GM18498 (cell line): ENCODE measurements at regions not wholly inside any gene's neighbourhood (a gene's known extent, or its start where the extent isn't known, plus 50 kb on each side); places are given as distances from the start of the nearest gene placed in this dataset.
"Not testable (repeated sequence)": the region's sequence is repeated elsewhere in the genome, so short reads cannot be mapped to it uniquely, and the experiment has no call there.

Experiments
- ATAC-seq: cut with Tn5 transposase; IDR thresholded peaks from one replicate; pipeline ENCODE4 v1.9.1; 2021; ENCODE audit warnings: mild to moderate bottlenecking, moderate library complexity; ENCODE audit not compliant: unreplicated experiment

- ATAC-seq = no peak
These were observed 112.6 kb upstream of the MAPK10 start for GRCh38 chr4:86472377-86473019.

GRCh38 chr4:86478151-86478550, 116.0 kb upstream of the PTPN13 start:
- ATAC-seq = not testable (repeated sequence)

GRCh38 chr4:86481440-86481839, 112.7 kb upstream of the PTPN13 start:
- no peak for ATAC-seq

- no peak for ATAC-seq
These were observed 111.6 kb upstream of the PTPN13 start for GRCh38 chr4:86482306-86483172.

- ATAC-seq = no peak
These were observed 111.0 kb upstream of the PTPN13 start for GRCh38 chr4:86483173-86483490.

- ATAC-seq = no peak
These were observed 110.3 kb upstream of the PTPN13 start for GRCh38 chr4:86483773-86484172.

- ATAC-seq = no peak
These were observed 109.9 kb upstream of the PTPN13 start for GRCh38 chr4:86484241-86484640.

GRCh38 chr4:86487738-86488348, 106.3 kb upstream of the PTPN13 start:
- no peak for ATAC-seq

- no peak for ATAC-seq
These were observed 100.7 kb upstream of the PTPN13 start for GRCh38 chr4:86493460-86493859.

- ATAC-seq = peak; percentile 39
These were observed 97.7 kb upstream of the PTPN13 start for GRCh38 chr4:86496094-86497080.

GRCh38 chr4:86497131-86497530, 97.0 kb upstream of the PTPN13 start:
- no peak for ATAC-seq

- peak; percentile 86 for ATAC-seq
These were observed 95.9 kb upstream of the PTPN13 start for GRCh38 chr4:86497980-86498862.

GRCh38 chr4:86498863-86499166, 95.3 kb upstream of the PTPN13 start:
- ATAC-seq = no peak

- ATAC-seq = no peak
These were observed 93.6 kb upstream of the PTPN13 start for GRCh38 chr4:86500527-86500926.

GRCh38 chr4:86502081-86502480, 92.0 kb upstream of the PTPN13 start:
- ATAC-seq = no peak

- no peak for ATAC-seq
These were observed 87.5 kb upstream of the PTPN13 start for GRCh38 chr4:86506591-86506990.

- ATAC-seq = no peak
These were observed 85.7 kb upstream of the PTPN13 start for GRCh38 chr4:86508436-86508835.

- ATAC-seq = no peak
These were observed 82.5 kb upstream of the PTPN13 start for GRCh38 chr4:86511590-86511989.

GRCh38 chr4:86512631-86513030, 81.5 kb upstream of the PTPN13 start:
- no peak for ATAC-seq

- ATAC-seq = not testable (repeated sequence)
These were observed 78.2 kb upstream of the PTPN13 start for GRCh38 chr4:86515963-86516362.
